ENCODE measurements at regions not wholly inside any gene's neighbourhood (a gene's known extent, or its start where the extent isn't known, plus 50 kb on each side); places are given as distances from the start of the nearest gene placed in this dataset.
A peak's percentile ranks its signal among the peaks of the same experiment; 100 is the strongest.

DNA sequence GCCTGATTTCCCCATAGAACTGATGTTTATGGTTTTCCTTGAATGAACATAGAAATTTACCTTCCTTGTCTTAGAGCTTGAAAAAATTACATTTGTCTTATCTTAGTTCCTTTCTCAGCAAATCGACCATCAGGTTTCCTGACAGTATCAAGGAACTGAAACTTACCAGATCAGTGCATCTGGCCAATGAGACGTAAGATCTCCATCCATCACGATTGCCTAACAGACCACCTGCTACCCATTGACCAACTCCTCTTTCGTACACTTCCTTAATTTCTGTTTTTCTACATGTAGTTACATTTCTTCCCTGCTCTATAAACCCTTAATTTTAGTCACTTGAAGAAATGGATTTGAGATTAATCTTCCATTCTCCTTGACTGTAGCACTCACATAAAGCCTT, 57.4 kb upstream of the TMPRSS15 start:
- no peak for DNase-seq (ENCODE audit: low read depth, low spot score)

DNA sequence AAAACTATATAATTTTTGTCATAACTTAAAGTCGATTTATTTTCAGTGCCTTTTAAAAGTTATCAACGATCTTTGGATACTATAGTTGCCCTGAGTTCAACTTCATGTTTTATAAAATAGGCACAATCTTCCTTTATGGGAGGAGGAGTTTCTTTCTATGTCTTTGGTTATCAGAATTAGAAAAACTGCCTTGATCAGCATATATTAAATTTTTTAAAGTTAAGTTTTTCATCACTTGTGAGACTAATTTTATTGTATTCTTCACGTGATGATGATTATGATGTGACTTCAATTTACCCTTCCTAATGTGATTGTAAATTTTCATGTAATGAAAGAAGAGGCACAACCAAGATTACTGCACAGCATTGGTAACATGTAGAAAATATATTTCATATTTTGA, 58.2 kb upstream of the TMPRSS15 start:
- no peak for DNase-seq (ENCODE audit: low read depth, low spot score)

DNA sequence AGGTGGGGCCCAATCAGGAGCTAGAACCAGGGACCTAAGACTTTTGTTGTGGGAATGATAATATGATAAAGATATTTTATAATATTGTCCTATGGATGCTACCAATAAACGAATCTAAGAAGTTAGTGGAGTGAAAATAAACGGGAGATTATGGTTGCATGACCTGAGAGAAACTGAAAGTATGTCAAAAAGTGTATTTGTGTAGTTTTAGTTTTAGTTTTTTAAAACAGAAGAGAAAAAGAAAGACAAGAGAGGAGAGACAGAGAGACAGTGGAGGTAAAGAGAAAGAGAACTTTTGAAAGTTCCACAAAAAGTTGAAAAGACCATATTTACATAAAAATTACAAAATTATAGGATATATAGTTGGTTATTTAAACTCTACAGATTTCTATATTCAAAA, 64.1 kb upstream of the TMPRSS15 start:
- no peak for DNase-seq (ENCODE audit: low read depth, low spot score)

DNA sequence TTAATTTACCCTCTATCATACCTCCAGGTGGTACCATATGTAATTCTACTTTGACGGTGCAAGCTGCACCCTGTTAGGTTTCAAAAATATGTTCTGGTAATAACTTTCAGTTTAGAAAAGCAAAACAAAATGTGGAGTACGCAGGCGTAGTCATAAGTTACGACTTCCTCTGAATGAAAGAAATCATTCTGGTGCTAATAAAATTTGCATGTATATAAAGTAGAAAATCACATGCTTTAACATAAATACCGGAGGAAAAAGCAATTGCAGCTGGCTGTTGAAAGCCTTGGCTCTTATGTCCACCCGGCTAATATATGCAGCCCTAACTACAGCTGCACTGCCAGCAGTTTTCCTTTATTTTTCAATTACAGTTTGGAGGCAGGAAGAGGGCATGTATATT, 65.2 kb upstream of the TMPRSS15 start:
- DNase-seq (ENCODE audit: low read depth, low spot score) = no peak

DNA sequence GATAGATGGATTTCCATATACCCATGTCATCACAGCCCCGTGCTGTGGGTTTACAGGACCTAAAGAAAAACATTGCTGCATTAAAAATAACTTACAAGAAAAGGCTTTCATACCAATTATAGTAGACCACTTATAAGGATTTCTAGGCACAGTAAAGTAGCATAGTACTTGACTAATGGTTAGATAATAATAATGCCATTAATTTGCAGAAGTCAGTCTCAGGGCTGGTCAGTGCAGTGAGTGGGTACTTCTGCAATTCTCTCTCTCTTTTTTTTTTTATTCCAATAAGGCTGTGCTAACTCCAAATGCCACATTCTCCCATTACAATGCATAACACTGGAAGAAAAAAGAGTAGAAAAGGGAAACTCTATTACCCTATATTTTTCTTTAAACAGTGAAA, 73.1 kb upstream of the TMPRSS15 start:
- DNase-seq (ENCODE audit: low read depth, low spot score) = no peak

DNA sequence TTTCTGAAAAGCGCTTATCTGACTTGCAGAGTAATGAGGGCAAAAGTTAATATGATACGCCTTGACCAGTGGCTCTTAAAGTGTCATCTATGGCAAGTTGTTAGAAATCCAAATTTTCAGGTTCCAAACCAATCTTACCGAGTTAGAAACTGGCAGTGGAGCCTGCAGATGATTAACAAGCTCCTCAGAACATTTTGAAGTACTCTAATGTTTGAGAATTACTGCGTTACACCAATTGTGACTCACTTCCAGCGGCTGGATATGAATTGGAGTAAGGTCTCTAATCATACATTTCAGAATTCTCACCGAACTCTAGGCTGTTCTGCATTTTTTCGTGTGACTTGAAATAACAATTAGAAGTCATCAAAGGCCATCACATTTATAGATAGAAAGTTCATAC, 73.5 kb upstream of the TMPRSS15 start:
- DNase-seq (ENCODE audit: low read depth, low spot score) = no peak

DNA sequence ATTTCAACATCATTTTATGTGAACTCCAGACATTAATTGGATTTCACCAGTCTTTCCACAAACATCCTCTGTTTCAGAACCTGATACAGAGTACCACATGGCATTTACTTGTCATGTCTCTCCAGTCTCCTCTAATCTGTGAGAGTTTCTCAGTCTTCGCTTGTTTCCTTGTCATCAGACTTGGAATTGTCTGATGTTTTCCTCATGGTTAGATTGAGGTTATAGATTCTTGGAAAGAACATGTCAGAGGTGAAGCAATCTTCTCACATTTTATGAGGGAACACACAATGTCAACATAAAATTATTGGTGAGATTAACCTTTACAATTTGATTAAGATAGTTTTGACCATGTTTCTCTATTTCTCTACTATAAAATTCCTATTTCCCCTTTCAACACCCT, 74.9 kb upstream of the TMPRSS15 start:
- DNase-seq (ENCODE audit: low read depth, low spot score) = no peak

DNA sequence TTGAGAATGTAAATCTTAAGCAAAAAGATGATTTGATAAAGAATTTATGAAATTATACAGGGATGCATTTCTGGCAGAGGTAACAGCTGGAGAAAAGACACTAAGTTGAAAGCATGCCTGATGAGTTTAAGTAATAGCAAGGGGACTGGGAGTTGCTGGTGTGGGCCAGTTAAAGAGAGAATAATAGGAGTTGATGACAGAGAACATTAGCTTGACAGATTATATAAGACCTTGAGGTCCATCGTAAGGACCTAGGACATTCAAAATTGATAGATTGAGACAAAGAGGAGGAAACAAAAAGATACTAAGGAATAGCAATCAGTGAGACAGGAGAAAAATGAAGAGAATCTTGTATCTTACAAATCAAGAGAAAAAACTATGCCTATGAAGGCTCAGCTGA, 84.7 kb upstream of the TMPRSS15 start:
- DNase-seq (ENCODE audit: low read depth, low spot score) = no peak

DNA sequence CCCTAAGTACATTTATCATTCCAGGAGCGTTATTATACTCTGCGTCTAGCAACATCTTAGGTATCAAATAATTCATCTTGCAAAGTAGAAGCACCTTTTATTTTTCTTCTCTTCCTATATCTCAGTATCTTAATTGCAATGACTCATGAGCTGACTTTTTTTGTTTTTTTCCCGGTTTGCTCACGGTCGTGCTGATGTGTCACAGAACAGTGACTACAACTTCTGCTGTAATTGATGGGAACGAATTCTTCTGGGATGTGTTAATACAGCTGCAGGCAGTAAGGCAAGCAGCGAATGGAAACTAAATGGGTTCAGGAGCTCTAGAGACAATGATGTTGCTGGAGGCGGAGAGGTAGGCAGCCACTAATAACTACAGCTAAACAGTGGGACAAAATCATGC, 89.8 kb upstream of the TMPRSS15 start:
- DNase-seq (ENCODE audit: low read depth, low spot score) = peak; percentile 20

DNA sequence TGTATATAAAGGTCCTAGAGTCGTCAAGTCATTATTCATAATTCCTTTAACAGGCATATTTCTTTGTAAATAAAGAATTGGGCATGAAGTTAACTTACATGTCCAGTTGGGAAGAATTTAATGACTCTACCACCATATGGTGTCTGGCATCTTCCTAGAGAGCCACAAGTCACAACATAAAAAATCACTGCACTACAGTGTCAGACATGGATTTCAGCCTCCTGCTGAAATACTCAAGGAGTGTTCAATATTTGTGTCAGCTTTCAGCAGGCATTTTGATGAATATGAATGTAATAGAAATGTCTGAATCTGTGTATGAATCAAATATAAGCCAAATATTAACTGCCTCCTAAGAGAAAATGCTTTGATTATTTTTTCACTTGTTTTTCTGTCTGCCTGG, 91.9 kb upstream of the TMPRSS15 start:
- DNase-seq (ENCODE audit: low read depth, low spot score) = no peak

DNA sequence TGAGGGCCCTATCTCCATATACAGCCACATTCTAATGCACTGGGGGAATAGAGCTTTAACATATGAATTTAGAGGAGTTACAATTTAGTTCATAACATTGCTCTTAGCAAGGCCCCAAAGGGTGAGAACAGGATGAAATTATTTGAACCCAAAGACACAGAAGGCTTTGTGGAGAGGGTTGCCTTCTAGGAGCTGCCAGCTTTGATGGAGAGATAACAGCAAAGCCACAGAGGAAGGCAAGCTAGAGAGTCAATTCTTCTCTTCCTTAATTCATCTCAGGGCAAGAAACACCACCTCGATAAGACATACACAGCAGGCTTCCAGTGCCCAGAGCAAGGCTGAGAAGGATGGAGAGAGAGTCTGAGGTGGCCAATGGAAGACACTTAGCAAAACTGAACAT, 94.8 kb upstream of the TMPRSS15 start:
- DNase-seq (ENCODE audit: low read depth, low spot score) = no peak

DNA sequence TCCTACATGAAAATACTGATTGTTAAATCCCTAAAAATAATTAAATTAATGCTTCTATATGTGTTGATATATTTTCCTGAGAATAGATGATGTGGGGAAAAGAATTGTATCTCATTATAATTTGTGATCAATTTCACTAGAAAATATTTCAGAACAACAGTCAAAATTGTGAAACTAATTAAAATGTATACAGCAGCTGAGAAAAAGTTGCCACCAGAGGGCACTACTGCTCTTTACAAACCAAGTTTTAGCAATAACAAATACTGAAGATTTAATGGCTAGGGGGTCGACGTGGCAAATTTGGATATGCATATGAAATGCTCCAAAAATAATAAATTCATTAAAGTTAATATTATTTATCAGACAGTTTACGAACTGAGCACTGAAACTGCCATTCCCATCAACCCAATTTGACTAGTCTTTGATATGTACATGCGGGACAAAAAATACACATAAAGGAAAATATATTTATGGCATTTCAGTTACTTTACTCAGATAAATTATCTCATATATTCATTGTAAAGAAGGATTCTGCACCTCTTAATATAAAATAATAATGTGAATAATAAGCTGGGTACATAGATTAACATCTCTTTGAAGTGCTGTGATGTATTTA, 96.3 kb upstream of the TMPRSS15 start:
- no peak for DNase-seq (ENCODE audit: low read depth, low spot score)

DNA sequence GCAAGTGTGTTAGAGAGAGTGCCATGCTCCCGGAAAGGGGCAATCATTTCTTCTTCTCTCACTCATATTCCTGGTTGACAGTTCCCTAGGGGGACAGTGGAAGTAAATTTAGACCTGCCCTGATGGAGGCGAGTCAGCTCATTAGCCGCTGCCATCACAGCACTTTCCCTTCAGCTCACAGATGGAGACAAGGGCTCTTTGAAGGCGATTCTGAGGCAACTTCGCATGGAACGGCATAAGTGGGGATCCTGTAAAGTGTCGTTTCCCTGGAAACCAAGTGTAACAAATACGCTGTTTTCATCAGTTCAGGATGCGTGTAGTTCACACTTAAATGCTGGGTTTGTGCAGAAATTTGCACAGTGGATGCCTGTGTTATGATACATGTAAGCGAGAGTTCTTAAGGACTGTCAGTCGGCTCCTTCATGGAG, 114.5 kb upstream of the TMPRSS15 start:
- no peak for DNase-seq (ENCODE audit: low read depth, low spot score)

DNA sequence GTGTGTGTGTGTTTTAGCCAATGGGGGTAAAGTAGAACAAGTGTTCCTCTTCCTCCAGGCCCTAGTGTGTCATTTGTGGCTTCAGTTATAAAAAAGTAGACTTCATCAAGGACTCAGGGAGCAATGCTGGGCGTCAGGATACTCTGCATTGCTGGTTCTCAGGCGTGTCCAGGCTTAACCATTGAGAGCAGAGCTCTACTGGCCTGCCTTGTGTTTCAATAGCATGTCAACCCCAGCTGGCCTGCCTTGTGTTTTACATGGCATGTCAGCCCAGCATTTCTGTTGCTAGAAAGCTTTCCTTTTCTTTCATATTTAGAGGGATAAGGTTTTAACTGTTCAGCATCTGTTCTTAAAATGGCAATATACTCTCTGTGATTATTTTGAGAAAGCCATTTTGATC, 117.6 kb upstream of the TMPRSS15 start:
- DNase-seq (ENCODE audit: low read depth, low spot score) = no peak

DNA sequence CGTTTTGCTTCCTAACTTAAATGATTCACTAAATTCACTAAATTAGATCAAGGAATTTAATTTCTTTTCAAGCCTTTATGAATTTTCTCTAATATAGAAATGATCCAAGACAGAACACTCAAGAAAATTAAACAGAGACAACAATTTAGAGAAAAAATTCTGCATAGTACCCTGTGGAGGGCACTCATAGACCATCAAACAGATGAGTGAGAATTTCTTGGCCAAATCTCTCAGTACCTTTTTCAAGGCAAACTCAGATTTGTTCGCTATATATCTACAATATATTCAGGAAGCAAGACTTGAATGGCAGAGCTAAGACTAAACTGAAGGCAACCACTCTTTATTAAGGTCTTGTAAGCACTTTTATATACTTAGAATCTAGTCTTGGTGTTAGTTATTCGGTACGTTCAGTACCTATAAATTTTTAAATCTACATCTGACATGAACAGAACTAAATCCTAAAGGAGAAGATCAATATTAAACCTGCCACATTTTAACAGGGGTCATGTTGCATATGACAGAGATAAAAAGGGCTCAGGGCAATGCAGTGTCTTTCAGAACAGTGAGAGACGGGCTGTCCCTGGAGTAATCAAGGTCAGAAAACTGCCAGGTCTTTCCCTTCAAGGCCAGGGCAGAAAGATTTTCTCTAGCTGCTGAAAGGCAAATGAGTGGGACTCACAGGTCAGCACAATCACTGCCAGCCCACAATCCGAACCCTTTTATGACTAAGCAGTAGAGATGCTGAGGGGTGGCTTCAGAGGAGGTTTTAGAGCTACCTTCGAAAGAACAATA, 118.8 kb upstream of the TMPRSS15 start:
- no peak for DNase-seq (ENCODE audit: low read depth, low spot score)

DNA sequence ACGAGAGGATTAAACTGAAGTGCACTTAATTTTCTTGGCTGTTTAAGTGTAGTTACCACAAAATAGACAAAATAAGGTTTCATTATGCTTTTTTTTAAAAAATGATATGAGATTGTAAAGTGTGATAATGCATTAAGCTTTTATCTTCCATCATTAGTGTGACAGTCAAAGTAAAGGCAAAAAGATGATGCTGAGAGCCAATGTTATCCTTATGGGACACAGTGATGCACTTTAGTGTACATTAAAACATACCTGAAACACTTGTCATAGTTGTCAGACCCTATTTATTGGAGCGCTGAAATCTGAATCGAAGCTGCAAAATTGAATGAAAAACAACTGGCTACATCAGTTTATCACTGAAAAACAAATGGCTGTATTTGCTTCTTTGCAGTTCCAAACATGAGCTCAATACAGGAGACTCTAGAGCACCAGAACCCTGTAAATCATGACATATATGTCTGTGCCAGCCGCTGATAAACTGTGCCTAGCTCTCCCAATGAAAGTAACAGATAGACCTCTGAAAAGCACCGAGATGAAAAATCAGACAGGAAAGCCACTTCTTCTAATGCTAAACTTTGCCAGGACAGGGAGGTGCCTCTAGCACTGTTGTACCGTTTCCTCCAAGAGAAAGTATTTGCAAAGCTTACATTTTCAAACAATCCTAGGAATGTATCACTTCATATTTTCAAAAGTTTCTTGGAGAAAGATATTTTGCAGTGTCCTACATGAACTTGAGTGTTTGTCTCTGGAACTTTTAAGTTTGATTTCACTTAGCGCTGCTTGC, 120.7 kb upstream of the TMPRSS15 start:
- DNase-seq (ENCODE audit: low read depth, low spot score) = no peak

DNA sequence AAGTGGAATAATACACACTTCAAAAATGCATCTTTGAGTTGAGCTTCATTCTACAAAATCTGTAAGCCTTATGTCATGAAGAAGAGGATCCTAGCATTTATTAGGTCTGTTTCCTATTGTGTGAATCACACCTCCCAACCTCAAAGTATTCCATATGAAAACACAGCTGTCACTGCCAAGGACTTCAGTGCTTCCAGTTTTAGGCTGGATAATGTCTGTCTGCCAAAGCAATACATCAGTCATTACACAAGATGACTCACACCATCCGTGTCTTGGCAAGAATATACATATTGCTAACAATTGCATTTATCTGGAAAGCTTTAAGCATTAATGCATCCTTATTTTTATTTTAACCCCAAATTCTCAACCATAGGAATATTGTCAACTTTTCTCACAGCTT, 125.7 kb upstream of the TMPRSS15 start:
- peak; percentile 74 for DNase-seq (ENCODE audit: low read depth, low spot score)

DNA sequence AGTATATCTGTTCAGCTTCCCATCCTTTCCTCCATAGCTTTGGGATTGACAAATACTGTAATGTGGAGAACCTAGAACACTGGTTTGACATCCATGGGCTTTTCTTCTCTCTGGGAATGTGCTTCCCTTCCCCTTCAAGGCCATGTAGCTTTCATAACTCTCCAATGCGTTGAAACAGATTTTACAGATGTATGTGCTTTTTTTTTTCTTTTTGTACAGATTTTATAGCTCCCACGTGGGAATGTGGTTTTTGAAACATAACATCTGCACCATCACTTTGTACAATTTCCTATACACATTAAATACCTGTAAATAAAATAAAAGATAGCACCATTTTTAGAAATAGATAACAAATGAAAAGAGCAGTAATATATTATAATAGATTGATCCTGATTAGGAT, 138.5 kb upstream of the TMPRSS15 start:
- DNase-seq (ENCODE audit: low read depth, low spot score) = no peak

DNA sequence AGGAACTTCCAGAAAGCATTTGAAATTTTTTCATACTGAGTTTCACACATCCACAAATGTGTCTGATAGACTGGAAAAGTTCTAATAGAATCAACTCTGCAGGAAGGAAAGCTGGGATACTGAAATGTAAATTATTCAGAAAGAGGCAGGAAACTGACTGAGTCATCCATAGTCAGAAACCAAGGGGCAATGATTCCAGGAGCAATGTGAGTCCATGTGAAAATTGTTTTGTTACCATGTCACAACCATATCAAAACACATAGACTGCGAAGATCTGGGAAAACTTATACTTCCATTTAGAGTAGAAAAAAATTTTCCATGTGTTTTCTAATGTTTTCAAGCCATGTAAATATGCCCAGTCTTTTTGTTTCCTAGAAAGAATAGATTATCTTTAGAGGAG, 142.3 kb upstream of the TMPRSS15 start:
- peak; percentile 47 for DNase-seq (ENCODE audit: low read depth, low spot score)

DNA sequence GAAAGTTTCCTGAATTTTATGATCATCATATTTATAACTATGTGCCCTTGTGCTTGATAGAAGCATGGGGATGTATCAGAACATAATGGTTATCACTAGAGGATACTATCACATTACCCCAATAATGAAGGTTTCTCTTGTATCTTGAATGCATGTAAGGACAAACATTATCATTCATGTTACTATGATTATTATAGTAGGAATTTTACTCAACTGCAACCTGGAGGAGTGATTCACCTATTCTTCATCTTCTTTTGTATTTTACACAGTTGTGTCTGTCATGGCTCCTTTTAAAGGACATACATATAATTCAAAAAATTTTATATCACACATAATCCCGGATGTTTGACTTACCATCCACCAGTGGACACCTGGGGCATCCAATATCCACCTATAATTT, 143.8 kb upstream of the TMPRSS15 start:
- no peak for DNase-seq (ENCODE audit: low read depth, low spot score)

DNA sequence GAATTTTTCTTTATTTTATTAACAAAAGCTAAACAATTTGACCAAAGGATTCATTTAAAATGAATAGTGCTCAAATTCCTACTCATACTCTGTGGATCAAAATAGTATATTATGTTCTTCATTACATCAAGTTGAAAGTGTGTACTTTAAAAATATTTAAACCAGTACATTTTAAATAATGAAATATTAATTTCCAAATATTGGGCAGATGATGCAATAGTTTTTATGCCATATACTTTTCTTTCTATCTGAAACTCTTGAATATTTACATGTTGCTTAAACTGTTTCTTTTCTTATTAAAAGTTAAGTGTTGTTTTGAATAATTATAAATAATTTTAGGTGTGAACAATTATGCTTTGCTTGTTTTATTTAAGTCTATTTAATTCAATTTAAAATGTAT, 144.7 kb upstream of the TMPRSS15 start:
- DNase-seq (ENCODE audit: low read depth, low spot score) = no peak

DNA sequence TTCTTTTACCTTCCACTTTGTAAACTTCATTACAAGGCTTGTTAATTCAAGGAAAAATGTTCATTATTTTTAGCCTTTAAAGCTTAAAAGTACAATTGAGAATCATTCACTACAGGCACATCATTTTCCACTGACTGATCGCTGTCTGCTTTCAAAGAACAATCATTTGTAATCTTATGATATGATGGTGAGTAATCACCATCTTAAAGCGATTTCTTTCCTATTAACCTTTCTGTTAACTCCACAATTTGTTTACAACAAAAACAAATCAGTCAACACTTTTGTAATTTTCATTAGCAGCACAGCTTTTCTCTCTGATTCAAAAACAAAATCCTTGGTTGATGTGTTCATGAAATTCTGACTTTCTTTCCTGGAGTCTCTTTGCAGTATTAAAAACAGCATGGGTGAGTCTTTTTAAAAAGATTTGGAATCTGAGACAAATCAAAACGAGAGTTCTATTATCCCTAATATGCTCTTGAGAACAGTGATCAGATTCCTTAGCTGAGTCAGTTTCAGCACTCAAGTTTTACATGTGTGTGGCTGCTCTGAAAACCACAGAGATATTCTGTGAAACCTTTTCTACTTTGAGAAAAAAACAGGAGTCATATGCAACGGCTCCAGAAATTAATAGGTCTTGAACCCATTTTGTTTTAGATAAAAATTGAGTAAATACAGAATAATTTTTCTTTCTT, 145.8 kb upstream of the TMPRSS15 start:
- no peak for DNase-seq (ENCODE audit: low read depth, low spot score)
